ENCODE measurements at regions not wholly inside any gene's neighbourhood (a gene's known extent, or its start where the extent isn't known, plus 50 kb on each side); places are given as distances from the start of the nearest gene placed in this dataset.

DNA sequence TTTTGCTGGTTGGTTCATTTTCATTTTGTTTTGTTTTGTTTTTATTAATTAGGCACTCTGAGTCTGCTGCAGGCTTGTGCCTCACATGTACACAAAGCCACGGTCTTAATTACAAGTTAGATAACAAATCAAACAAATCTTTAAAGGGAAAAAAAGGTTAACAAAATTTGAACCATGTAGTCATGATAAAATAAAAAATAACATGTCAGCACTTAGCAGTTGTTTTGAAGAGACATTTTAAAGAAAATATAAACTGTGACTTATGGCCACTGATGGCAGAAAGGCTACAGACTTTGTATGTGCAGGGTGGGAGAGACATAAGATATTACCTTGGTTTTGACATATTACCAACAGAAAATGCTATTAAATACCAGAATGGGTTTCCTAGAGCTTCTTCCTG, 1035.4 kb downstream of the TUSC7 start:
- TF ChIP-seq GATA3 (IDR thresholded peaks at IDR 0.05; ENCODE audit: low read depth, low read length) (no peak), GATA2 (IDR thresholded peaks at IDR 0.05; ENCODE audit: low read depth, low read length) (no peak)
